ENCODE measurements at regions not wholly inside any gene's neighbourhood (a gene's known extent, or its start where the extent isn't known, plus 50 kb on each side); places are given as distances from the start of the nearest gene placed in this dataset.

- no peak for DNase-seq
Measured at GRCh38 chr5:174414315-174414710, 310.1 kb upstream of the MSX2 start.

- no peak for DNase-seq
Measured at GRCh38 chr5:174418809-174419539, 305.4 kb upstream of the MSX2 start.

GRCh38 chr5:174419540-174420132 is 304.7 kb upstream of the MSX2 start:
- peak; percentile 70 for DNase-seq

- no peak for DNase-seq
Measured at GRCh38 chr5:174420651-174421407, 303.6 kb upstream of the MSX2 start.

GRCh38 chr5:174421408-174421805 is 303.0 kb upstream of the MSX2 start:
- DNase-seq = no peak

GRCh38 chr5:174423558-174423957 is 300.8 kb upstream of the MSX2 start:
- peak; percentile 57 for DNase-seq

GRCh38 chr5:174424219-174425053 is 299.9 kb upstream of the MSX2 start:
- DNase-seq = no peak

GRCh38 chr5:174425271-174425963 is 299.0 kb upstream of the MSX2 start:
- no peak for DNase-seq

- peak; percentile 9 for DNase-seq
Measured at GRCh38 chr5:174425964-174426290, 298.5 kb upstream of the MSX2 start.

- DNase-seq = no peak
Measured at GRCh38 chr5:174426388-174426787, 298.0 kb upstream of the MSX2 start.

- no peak for DNase-seq
Measured at GRCh38 chr5:174426851-174427250, 297.5 kb upstream of the MSX2 start.

GRCh38 chr5:174427304-174427703 is 297.1 kb upstream of the MSX2 start:
- DNase-seq = no peak

- peak; percentile 17 for DNase-seq
Measured at GRCh38 chr5:174428895-174429294, 295.5 kb upstream of the MSX2 start.

GRCh38 chr5:174430940-174431339 is 293.4 kb upstream of the MSX2 start:
- no peak for DNase-seq

- no peak for DNase-seq
Measured at GRCh38 chr5:174431504-174431903, 292.9 kb upstream of the MSX2 start.

GRCh38 chr5:174433098-174433497 is 291.3 kb upstream of the MSX2 start:
- DNase-seq = no peak

GRCh38 chr5:174436750-174437149 is 287.6 kb upstream of the MSX2 start:
- no peak for DNase-seq

- DNase-seq = no peak
Measured at GRCh38 chr5:174444479-174445188, 279.7 kb upstream of the MSX2 start.

GRCh38 chr5:174446446-174446845 is 277.9 kb upstream of the MSX2 start:
- no peak for DNase-seq

- DNase-seq = no peak
Measured at GRCh38 chr5:174446988-174447387, 277.4 kb upstream of the MSX2 start.

- DNase-seq = no peak
Measured at GRCh38 chr5:174448041-174448440, 276.3 kb upstream of the MSX2 start.

- no peak for DNase-seq
Measured at GRCh38 chr5:174448662-174449061, 275.7 kb upstream of the MSX2 start.

Data from NCI-H187 treated with DMSO at 0.1 percent for 48 hours (cell line).